HCT116 (cell line): ENCODE measurements at regions not wholly inside any gene's neighbourhood (a gene's known extent, or its start where the extent isn't known, plus 50 kb on each side); places are given as distances from the start of the nearest gene placed in this dataset.

ENCODE experiments used
- ATAC-seq: fragments of 200-7000 bp; cut with Tn5 transposase; 2 replicates; pipeline ENCODE4 v1.9.1; 2020; ENCODE audit warnings: mild to moderate bottlenecking, moderate library complexity
- BruUV-seq: library from RNA; stranded (reverse); fragments of 400-500 nt; replicated peaks from 2 replicates; lab custom pipeline; 2021; lab: Mats Ljungman, UMichigan
- CTCF ChIA-PET: fragments of 300-600 bp; sonication (Branson Sonifier 250); formaldehyde crosslinking; loops from one replicate; lab custom pipeline; 2021; ENCODE audit warnings: antibody characterized with exemption; lab: Charles Lee
- POLR2A ChIA-PET: fragments of 300-600, 350-600 bp; sonication (Branson Sonifier 250); formaldehyde crosslinking; loops from one replicate; lab custom pipeline; 2021; ENCODE audit warnings: antibody characterized with exemption; lab: Charles Lee
- RAD21 ChIA-PET, 2 experiments: fragments of 300-600 bp; sonication (Branson Sonifier 250); formaldehyde crosslinking; loops; one replicate each; lab custom pipeline; 2023; ENCODE audit warnings: low total read pairs in 2 of 2; ENCODE audit not compliant: uncharacterized antibody in 2 of 2, unreplicated experiment in 2 of 2, low non-redundant PET in 1 of 2; lab: Charles Lee
- DNase-seq: peaks from one replicate; pipeline ENCODE4 v3.0.0-alpha.2; 2010; ENCODE audit warnings: low read depth, low spot score
- H2AFZ ChIP-seq: fragments of 200-600 bp; shearing (Covaris generic), sonication (generic); 2 replicates; pipeline ENCODE4 v1.6.1; 2017; ENCODE audit warnings: low read depth, mixed run types, mixed read lengths, antibody characterized with exemption, low read length; ENCODE audit not compliant: poor library complexity, severe bottlenecking
- H3K27ac ChIP-seq: 2 replicates; pipeline ENCODE4 v1.5.1; 2012; ENCODE audit warnings: low read depth, low read length
- H3K27me3 ChIP-seq: fragments of 200-600 bp; sonication (generic); 2 replicates; pipeline ENCODE4 v1.6.1; 2016; ENCODE audit warnings: mixed run types, low read length, mixed read lengths; ENCODE audit not compliant: insufficient read depth
- H3K36me3 ChIP-seq, 2 experiments: fragments of 200-500 bp in 1 of 2; fragments of 200-600 bp in 1 of 2; sonication (Bioruptor generic) in 1 of 2; sonication (generic) in 1 of 2; 2 replicates each; pipeline versions ENCODE4 v1.5.1 to v1.6.1; 2014 to 2016; ENCODE audit warnings: low read length in 2 of 2, inconsistent platforms in 1 of 2, mixed read lengths in 1 of 2, mixed run types in 1 of 2; ENCODE audit not compliant: insufficient read depth in 2 of 2, control insufficient read depth in 1 of 2
- H3K4me1 ChIP-seq, 2 experiments: fragments of 200-600 bp in 1 of 2; sonication (generic) in 1 of 2; 2 replicates each; pipeline versions ENCODE4 v1.5.1 to v1.6.1; 2012 to 2017; ENCODE audit warnings: low read length in 2 of 2, inconsistent platforms in 1 of 2, mild to moderate bottlenecking in 1 of 2, mixed read lengths in 1 of 2, mixed run types in 1 of 2, moderate library complexity in 1 of 2; ENCODE audit not compliant: insufficient read depth in 2 of 2, control insufficient read depth in 1 of 2
- H3K4me2 ChIP-seq: fragments of 200-600 bp; sonication (generic); 2 replicates; pipeline ENCODE4 v1.6.1; 2017; ENCODE audit warnings: mixed run types, low read length, mixed read lengths
- H3K4me3 ChIP-seq, 2 experiments: fragments of 200-600 bp in 1 of 2; sonication (generic) in 1 of 2; replicated peaks in 1 of 2; 2 replicates each; pipeline ENCODE4 v1.5.1; 2011 to 2016; ENCODE audit warnings: low read length in 2 of 2, control low read depth in 1 of 2, low read depth in 1 of 2, mild to moderate bottlenecking in 1 of 2, mixed read lengths in 1 of 2, mixed run types in 1 of 2
- H3K79me2 ChIP-seq: fragments of 200-600 bp; sonication (generic); 2 replicates; pipeline ENCODE4 v1.6.1; 2017; ENCODE audit warnings: mild to moderate bottlenecking, mixed run types, low read length, moderate library complexity, mixed read lengths; ENCODE audit not compliant: insufficient read depth
- H3K9ac ChIP-seq: fragments of 200-600 bp; sonication (generic); 2 replicates; pipeline ENCODE4 v1.6.1; 2016; ENCODE audit warnings: low read length, mixed read lengths
- H3K9me2 ChIP-seq: fragments of 200-600 bp; sonication (generic), shearing (Covaris generic); 2 replicates; pipeline ENCODE4 v1.6.1; 2017; ENCODE audit warnings: mixed run types, mild to moderate bottlenecking, moderate library complexity; ENCODE audit not compliant: insufficient read depth
- H3K9me3 ChIP-seq, 2 experiments: fragments of 200-500 bp in 1 of 2; fragments of 200-600 bp in 1 of 2; sonication (Bioruptor generic) in 1 of 2; sonication (generic) in 1 of 2; 2 replicates each; pipeline ENCODE4 v1.6.1; 2014 to 2017; ENCODE audit warnings: low read length in 2 of 2, mixed read lengths in 2 of 2, inconsistent platforms in 1 of 2, low read depth in 1 of 2, mild to moderate bottlenecking in 1 of 2, mixed run types in 1 of 2, moderate library complexity in 1 of 2; ENCODE audit not compliant: control insufficient read depth in 1 of 2, insufficient read depth in 1 of 2
- H4K20me1 ChIP-seq: fragments of 200-600 bp; sonication (generic), shearing (Covaris generic); 2 replicates; pipeline ENCODE4 v1.6.1; 2017; ENCODE audit warnings: mixed run types, mild to moderate bottlenecking, moderate library complexity; ENCODE audit not compliant: insufficient read depth
- CBX3 ChIP-seq: IDR thresholded peaks from 2 replicates; pipeline ENCODE4 v1.6.1; 2012; ENCODE audit warnings: low read depth
- ELF1 ChIP-seq: IDR thresholded peaks from 2 replicates; pipeline ENCODE4 v1.6.1; 2012; ENCODE audit warnings: low read depth, borderline replicate concordance
- EZH2 ChIP-seq: fragments of 200-600 bp; sonication (generic); IDR thresholded peaks from 2 replicates; pipeline ENCODE4 v1.6.1; 2017; ENCODE audit warnings: antibody characterized with exemption, mixed run types
- EZH2phosphoT487 ChIP-seq: fragments of 200-600 bp; IDR thresholded peaks from 2 replicates; pipeline ENCODE4 v1.6.1; 2018; ENCODE audit warnings: antibody characterized with exemption, borderline replicate concordance
- JUND ChIP-seq: IDR thresholded peaks from 2 replicates; pipeline ENCODE4 v1.6.1; 2012
- MAX ChIP-seq: IDR thresholded peaks from 2 replicates; pipeline ENCODE4 v1.6.1; 2012
- RAD21 ChIP-seq: IDR thresholded peaks from 2 replicates; pipeline ENCODE4 v1.6.1; 2012; ENCODE audit warnings: low read depth, mild to moderate bottlenecking
- REST ChIP-seq: IDR thresholded peaks from 2 replicates; pipeline ENCODE4 v1.6.1; 2012; ENCODE audit warnings: low read depth
- SP1 ChIP-seq: IDR thresholded peaks from 2 replicates; pipeline ENCODE4 v1.6.1; 2012; ENCODE audit warnings: low read depth
- TCF7L2 ChIP-seq: IDR thresholded peaks from 2 replicates; pipeline ENCODE4 v1.7.0; 2011; ENCODE audit warnings: borderline replicate concordance, inconsistent platforms; ENCODE audit not compliant: insufficient read depth, insufficient read length; ENCODE audit errors: extremely low read depth
- YY1 ChIP-seq: IDR thresholded peaks from 2 replicates; pipeline ENCODE4 v1.6.1; 2011; ENCODE audit warnings: low read length, low read depth, moderate library complexity, mild to moderate bottlenecking; ENCODE audit not compliant: insufficient replicate concordance; ENCODE audit errors: extremely low read depth
- ZBTB33 ChIP-seq: IDR thresholded peaks from 2 replicates; pipeline ENCODE4 v1.6.1; 2011; ENCODE audit warnings: mild to moderate bottlenecking, low read length, moderate library complexity; ENCODE audit not compliant: insufficient replicate concordance; ENCODE audit errors: extremely low read depth
- ZFX ChIP-seq: fragments of 450-650 bp; IDR thresholded peaks from 2 replicates; pipeline ENCODE4 v1.6.1; 2017
- ZNF274 ChIP-seq: fragments of 200-500 bp; sonication (Bioruptor generic); IDR thresholded peaks from 2 replicates; pipeline ENCODE4 v1.6.1; 2014; ENCODE audit warnings: mild to moderate bottlenecking, low read depth, low read length, inconsistent platforms
- intact Hi-C: fragments of 100-400 bp; cut with micrococcal nuclease; formaldehyde crosslinking; loops from 2 replicates; pipeline ENCODE4 v1.10.0; 2022

GRCh38 chr14:80381807-80382363 lies 170.6 kb upstream of the DIO2 start:
- ChIA-PET CTCF (no interaction called here), POLR2A (no interaction called here), RAD21 (no interaction called here)
- DNase-seq (no peak), ATAC-seq (no peak)
- H3K4me3 ChIP-seq = no peak overlapping the region
- no peak overlapping the region for H3K27ac ChIP-seq
- H3K9ac ChIP-seq = no peak overlapping the region
- TF ChIP-seq YY1 = no peak
- no peak for TF ChIP-seq TCF7L2
- TF ChIP-seq EZH2 = no peak
- TF ChIP-seq ZNF274 = no peak
- TF ChIP-seq RAD21 = no peak
- H3K9me2 ChIP-seq = no peaks in the 10 kb centered on the region
- no peak overlapping the region for H3K4me2 ChIP-seq
- H2AFZ ChIP-seq = no peak overlapping the region
- H3K4me1 ChIP-seq = no peaks in the 10 kb centered on the region
- no peaks in the 10 kb centered on the region for H4K20me1 ChIP-seq
- no peaks in the 10 kb centered on the region for H3K79me2 ChIP-seq
- no peaks in the 10 kb centered on the region for H3K27me3 ChIP-seq
- no peaks in the 10 kb centered on the region for H3K9me3 ChIP-seq
- no TSS peak for BruUV-seq
- intact Hi-C loops = no loop called here
- H3K36me3 ChIP-seq = no peaks in the 10 kb centered on the region

GRCh38 chr14:80379035-80379434 lies 167.7 kb upstream of the DIO2 start:
- H3K4me1 ChIP-seq = no peaks in the 10 kb centered on the region
- no peak for ATAC-seq
- H4K20me1 ChIP-seq = no peaks in the 10 kb centered on the region
- no peak overlapping the region for H3K9ac ChIP-seq
- H2AFZ ChIP-seq = no peak overlapping the region
- H3K4me3 ChIP-seq = no peak overlapping the region
- no peak overlapping the region for H3K4me2 ChIP-seq
- no peaks in the 10 kb centered on the region for H3K9me3 ChIP-seq
- ChIA-PET RAD21 (no interaction called here), POLR2A (no interaction called here), CTCF (no interaction called here)
- TF ChIP-seq CBX3 (no peak), ELF1 (no peak), JUND (no peak), EZH2phosphoT487 (no peak), TCF7L2 (no peak), SP1 (no peak), REST (no peak), ZBTB33 (no peak), ZFX (no peak), RAD21 (no peak), MAX (no peak)
- H3K27me3 ChIP-seq = no peaks in the 10 kb centered on the region
- no peaks in the 10 kb centered on the region for H3K9me2 ChIP-seq
- DNase-seq = no peak
- BruUV-seq = no TSS peak
- H3K36me3 ChIP-seq = no peaks in the 10 kb centered on the region
- no peak overlapping the region for H3K27ac ChIP-seq
- no peaks in the 10 kb centered on the region for H3K79me2 ChIP-seq
- intact Hi-C loops = no loop called here
